Right ventricle myocardium inferior (tissue), 1 donor: ENCODE measurements at regions not wholly inside any gene's neighbourhood (a gene's known extent, or its start where the extent isn't known, plus 50 kb on each side); places are given as distances from the start of the nearest gene placed in this dataset.

Experiments
- ATAC-seq: fragments of 200-7000 bp; cut with Tn5 transposase; one replicate; pipeline ENCODE4 v1.9.1; 2020; ENCODE audit warnings: mild to moderate bottlenecking, moderate library complexity
- DNase-seq: peaks from one replicate; pipeline ENCODE4 v3.0.0; 2021; ENCODE audit errors: missing footprints
- intact Hi-C: fragments of 100-400 bp; cut with DNase I; formaldehyde crosslinking; loops from one replicate; pipeline ENCODE4 v1.11.0; 2022
- donor health status: DM: no; HTN: yes; CAD: no; lungs with severe emphysema.

DNA sequence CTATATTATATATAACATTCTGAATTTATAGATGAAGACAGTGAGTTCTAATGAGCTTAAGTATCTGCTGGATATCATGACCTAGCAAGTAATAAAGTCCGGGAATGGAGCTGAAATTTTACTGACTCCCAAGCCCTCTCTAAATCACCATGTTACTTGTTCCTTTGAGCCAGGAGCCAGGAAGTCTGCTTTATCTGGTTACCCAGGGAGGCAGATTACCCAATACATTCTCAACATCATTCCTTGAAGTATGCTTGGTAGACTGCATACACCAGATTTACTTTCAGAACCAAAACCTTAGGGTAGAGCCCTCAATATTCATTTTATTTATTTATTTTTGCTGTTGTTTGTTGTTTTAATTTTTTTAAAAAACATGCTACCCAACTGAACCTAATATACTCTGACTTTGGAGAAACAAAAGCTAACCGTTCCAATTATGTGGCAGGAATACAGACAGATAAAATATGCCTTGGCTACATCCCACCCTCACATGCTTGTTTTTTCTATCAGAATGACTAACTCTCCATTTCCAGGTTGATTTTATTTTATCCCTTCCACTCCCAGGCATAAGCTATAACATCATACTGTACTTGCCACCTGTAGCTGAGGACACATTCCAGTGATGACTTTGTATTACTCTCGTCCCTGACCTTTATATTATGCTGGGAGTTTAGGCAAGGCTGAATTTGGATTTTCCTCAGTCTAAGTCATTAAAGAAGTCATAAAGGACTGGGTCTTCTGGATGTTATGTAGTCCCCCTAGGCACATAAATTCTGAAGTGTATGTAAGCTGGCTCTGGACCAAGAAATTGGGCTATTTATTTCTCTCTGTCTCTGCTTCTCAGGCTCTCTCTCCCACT is 82.0 kb downstream of the YIPF5 start:
- ATAC-seq (no peak), DNase-seq (no peak)
- intact Hi-C loops = no loop called here

GRCh38 chr5:144089401-144090021 is 80.9 kb downstream of the YIPF5 start:
- ATAC-seq (no peak), DNase-seq (no peak)
- intact Hi-C loops = no loop called here

DNA sequence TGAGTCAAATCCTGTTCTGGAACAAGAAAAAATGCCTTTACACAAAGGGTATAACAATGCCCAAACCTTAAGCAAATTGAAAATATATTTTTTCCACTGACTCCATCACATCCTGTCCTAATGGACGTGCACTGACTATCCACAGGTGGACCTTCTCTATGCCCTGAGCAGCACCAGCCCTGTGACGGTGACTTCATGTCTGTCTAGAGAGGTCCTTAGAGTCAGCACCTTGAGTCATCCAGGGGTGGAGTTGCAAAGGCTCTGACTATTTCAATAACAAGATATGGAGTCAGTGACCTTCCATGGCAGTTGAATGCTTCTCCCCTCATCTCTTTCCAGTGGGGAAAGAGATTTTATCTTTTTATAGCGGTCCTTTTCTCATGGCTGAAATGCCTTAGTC is 78.0 kb downstream of the YIPF5 start:
- ATAC-seq = no peak
- DNase-seq = no peak
- intact Hi-C loops = no loop called here

GRCh38 chr5:144093400-144093799 is 77.1 kb downstream of the YIPF5 start:
- ATAC-seq (no peak), DNase-seq (no peak)
- intact Hi-C loops = no loop called here

DNA sequence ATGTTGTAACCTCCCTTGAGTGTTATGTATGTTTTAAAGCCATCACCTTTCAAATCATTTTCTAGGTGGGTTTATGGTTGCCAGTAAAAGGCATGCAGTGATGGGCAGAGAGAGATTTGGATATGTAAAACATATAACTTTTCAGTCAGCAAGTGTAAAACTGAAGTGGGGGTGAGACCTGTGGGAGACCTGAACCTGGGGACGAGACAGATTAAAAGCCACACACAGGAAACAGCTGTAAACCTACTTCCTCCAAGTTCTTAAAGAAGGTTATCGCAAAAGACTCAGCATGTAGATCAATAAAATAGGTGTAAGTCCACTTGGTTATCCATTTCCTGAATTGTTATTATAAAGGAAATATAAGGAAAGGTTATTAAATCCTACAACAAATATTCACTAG is 76.6 kb downstream of the YIPF5 start:
- ATAC-seq (no peak), DNase-seq (no peak)
- intact Hi-C loops = no loop called here

DNA sequence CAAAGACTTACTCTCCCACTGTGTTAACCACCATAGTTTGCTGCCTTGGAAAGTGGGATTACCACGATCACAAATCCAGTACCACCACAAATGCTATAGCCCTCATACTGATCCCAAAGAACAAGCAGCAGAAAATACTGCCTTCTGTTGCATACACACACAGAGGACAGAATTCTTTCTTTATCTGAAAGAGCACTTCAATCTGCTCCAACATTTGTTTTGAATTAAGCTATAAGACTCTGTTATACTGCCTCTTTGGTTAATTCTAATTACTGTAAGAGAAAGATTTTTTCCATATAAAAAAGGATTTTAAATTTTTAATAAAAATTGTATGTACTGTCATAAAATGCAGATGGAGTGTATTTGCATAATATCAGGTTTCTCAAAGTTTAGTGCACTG is 69.8 kb downstream of the YIPF5 start:
- ATAC-seq = no peak
- no peak for DNase-seq
- intact Hi-C loops = no loop called here

DNA sequence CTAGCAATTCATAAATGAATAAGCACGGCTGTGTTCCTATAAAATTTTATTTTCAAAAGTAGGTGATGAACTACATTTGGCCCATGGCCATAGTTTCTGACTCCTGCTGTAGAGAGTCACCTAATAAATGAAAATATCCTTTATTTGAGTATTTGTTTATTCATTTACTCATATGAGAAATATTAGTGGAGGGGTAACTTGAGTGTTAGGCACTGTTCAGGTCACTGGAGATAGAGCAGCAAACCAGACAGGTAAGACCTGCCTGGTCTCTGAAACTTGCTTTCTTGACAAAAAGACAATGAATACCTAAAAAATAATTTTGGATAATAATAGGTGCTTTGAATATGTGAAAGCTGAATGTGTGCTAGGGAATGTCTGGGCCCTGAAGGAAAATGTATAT is 68.8 kb downstream of the YIPF5 start:
- DNase-seq (no peak), ATAC-seq (no peak)
- intact Hi-C loops = no loop called here

GRCh38 chr5:144102361-144102760 is 68.1 kb downstream of the YIPF5 start:
- no peak for ATAC-seq
- intact Hi-C loops = no loop called here
- DNase-seq = no peak

- intact Hi-C loops = no loop called here
- no peak for ATAC-seq
- DNase-seq = no peak
Measured at GRCh38 chr5:144102979-144103378, 67.5 kb downstream of the YIPF5 start.

DNA sequence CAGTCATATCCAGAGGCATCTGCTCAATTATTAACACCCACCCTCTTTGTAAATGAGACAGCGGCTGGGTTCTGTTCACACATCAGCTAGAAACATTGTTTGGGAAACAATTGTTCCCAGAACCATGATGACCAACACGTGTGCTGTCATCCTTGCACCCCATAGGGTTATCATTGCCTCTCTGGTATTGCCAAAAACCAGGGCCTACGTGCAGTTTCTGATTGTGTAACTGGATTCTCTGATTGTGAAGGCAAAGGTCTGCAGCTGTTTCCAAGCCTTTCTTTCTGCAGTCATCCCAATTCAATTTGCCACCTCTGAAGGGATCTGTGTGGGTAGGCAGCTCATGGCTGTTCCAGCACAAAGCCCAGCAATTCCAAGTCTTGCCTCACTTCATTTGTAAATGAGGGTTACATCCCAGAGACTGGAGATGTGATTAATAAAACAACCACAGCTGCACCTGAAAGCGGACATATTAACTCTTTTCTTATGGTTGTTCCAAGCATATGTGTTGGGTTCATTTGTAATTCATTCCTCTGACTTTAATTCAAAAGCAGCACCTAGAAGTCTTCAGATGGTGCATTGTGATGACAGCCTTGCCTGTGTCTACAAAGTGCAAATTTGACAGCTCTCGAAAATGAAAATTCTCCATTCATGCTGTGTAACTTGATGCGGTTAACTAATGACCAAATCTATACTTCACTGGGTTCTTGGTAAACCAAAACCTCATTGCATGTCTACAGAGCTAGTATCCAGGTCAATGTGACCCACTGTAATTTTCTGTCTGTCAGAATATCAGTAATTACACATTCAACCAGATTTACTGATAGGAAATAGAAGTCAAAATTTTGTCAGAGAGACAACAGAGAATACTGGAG is 66.6 kb downstream of the YIPF5 start:
- no peak for DNase-seq
- no peak for ATAC-seq
- intact Hi-C loops = no loop called here

DNA sequence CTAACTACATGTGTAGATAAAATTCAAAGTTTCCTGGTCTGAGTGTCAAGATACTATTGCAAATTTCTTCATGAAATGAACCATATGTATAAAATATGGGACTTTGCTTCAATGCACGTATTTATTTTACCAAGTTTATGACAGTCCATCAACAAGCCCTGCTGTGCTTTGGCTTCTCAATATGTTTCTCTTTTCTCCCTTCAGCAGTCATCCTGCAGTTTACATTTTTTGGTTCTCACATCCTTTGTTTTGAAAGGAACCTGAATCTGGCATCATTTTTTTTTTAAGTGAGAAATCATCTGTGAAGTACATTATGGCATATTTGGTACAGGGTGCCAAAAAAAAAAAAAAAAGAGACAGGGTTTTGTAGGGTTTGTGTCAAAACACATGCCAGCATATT is 65.1 kb downstream of the YIPF5 start:
- ATAC-seq = no peak
- intact Hi-C loops = no loop called here
- no peak for DNase-seq

DNA sequence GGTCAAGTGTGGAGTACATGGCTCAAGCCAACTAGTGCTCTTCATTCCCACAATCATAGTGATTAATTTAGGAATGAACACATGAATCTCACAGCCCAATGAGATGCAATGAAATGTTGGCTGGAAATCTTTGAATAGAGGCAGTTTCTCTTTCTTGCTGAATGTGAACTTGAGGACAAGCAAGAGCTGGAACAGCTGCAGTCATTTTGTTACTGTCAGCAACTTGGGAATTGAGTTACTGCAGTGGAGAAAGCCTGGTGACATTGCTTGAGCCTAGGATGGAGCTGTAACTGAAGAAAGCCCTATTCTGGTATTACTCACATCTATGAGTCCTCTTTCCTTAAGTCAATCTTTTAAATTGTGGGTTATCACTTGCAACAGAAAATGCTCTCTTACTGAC is 62.3 kb downstream of the YIPF5 start:
- no peak for DNase-seq
- intact Hi-C loops = loop anchor here (1.0 kb wide), 1 partner anchor 49 kb away; no protein-coding TSS in a partner anchor
- ATAC-seq = no peak
